A673 (cell line): ENCODE measurements at regions not wholly inside any gene's neighbourhood (a gene's known extent, or its start where the extent isn't known, plus 50 kb on each side); places are given as distances from the start of the nearest gene placed in this dataset.

ENCODE experiments used
- EZH2 ChIP-seq: fragments of 200-600 bp; sonication (generic); IDR thresholded peaks from 2 replicates; pipeline ENCODE4 v1.6.1; 2017; ENCODE audit warnings: borderline replicate concordance, low read depth, mild to moderate bottlenecking, mixed read lengths, antibody characterized with exemption, low read length; ENCODE audit not compliant: poor library complexity, severe bottlenecking
- TF ChIP-seq, protein P1 (sequence below): fragments of 300-800, 200-600 bp; sonication (generic); conservative IDR thresholded peaks from 2 replicates; pipeline ENCODE4 v1.5.1; 2017; ENCODE audit warnings: low read depth, mild to moderate bottlenecking, antibody characterized with exemption, low read length, moderate library complexity, mixed read lengths

DNA sequence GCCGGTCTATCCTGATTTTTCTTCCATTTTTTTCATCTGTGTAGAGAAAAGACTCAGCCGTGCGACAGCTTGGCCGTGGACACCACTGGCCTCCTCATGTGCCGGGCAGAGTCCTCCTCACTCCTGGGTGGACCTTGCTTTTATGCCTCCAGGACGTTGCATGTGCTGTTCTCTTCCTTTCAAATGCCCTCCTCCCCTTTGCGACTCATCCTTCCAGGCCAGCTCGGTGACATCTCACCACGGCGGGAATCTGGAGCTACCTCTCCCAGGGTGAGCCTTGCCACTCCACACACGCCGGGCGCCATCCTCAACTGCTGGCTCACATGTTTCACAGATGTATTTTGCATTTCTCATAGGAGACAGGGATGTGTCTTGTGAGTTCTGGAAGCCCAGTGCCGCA lies 198.5 kb upstream of the HDAC4 start:
- TF ChIP-seq, protein P1, sequence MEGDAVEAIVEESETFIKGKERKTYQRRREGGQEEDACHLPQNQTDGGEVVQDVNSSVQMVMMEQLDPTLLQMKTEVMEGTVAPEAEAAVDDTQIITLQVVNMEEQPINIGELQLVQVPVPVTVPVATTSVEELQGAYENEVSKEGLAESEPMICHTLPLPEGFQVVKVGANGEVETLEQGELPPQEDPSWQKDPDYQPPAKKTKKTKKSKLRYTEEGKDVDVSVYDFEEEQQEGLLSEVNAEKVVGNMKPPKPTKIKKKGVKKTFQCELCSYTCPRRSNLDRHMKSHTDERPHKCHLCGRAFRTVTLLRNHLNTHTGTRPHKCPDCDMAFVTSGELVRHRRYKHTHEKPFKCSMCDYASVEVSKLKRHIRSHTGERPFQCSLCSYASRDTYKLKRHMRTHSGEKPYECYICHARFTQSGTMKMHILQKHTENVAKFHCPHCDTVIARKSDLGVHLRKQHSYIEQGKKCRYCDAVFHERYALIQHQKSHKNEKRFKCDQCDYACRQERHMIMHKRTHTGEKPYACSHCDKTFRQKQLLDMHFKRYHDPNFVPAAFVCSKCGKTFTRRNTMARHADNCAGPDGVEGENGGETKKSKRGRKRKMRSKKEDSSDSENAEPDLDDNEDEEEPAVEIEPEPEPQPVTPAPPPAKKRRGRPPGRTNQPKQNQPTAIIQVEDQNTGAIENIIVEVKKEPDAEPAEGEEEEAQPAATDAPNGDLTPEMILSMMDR: no peak
- no peak for TF ChIP-seq EZH2
